LNCaP clone FGC (cell line): ENCODE measurements at regions not wholly inside any gene's neighbourhood (a gene's known extent, or its start where the extent isn't known, plus 50 kb on each side); places are given as distances from the start of the nearest gene placed in this dataset.

Experiments
- DNase-seq: peaks from one replicate; pipeline ENCODE4 v3.0.0-alpha.2; 2011; ENCODE audit warnings: low read depth
- H3K4me3 ChIP-seq: 2 replicates; pipeline ENCODE4 v1.5.1; 2011; ENCODE audit warnings: mild to moderate bottlenecking, low read depth, low read length, control low read depth
- CTCF ChIP-seq: IDR thresholded peaks from 2 replicates; pipeline ENCODE4 v1.5.1; 2012; ENCODE audit warnings: mild to moderate bottlenecking; ENCODE audit not compliant: control insufficient read depth, insufficient read depth; ENCODE audit errors: extremely low read depth

DNA sequence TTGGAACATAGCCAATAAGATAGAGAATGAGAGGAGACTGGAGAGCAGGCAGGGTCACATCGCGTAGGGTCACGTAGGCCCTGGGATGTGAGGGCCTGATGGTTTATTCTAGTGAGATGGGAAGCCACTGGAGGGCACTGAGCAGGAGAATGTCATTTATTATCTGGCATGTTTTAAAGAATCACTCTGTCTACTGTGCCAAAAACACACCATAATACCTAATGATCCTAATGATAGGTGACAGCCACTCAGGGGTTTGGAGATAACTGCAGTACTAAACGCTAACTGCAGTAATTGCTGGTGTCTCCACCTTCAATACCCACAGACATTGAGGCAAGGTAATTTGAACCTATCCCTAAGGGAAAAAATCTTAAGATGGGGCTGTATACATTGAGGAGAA lies 185.4 kb downstream of the TTLL7 start:
- no peak for TF ChIP-seq CTCF
- DNase-seq, result no peak

GRCh38 chr1:83810144-83810543 lies 188.8 kb downstream of the TTLL7 start:
- no peak for TF ChIP-seq CTCF
- no peak overlapping the region for H3K4me3 ChIP-seq
- DNase-seq, result no peak

More for the DNA sequence above, 185.4 kb downstream of the TTLL7 start:
- H3K4me3 ChIP-seq, result no peak overlapping the region

DNA sequence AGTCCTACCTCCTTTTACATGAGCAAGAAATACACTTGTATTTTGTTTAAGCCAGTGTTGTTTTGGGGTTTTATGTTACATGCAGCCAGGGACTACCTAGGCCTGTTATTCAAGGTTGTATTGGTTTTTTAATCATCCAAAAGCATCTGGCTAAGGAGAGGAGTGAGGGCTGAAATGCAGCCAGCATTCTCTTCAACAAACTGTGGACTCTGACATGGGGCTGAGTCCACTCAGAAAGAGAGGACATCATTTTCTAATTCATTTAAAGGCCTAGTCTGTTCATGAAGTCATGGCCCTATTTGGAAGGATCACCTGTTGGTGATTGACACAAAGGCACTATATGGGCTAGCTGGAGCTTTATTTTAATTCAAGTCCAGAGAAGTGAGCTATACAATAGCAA lies 190.4 kb downstream of the TTLL7 start:
- no peak for DNase-seq
- no peak overlapping the region for H3K4me3 ChIP-seq
- TF ChIP-seq CTCF, result no peak

DNA sequence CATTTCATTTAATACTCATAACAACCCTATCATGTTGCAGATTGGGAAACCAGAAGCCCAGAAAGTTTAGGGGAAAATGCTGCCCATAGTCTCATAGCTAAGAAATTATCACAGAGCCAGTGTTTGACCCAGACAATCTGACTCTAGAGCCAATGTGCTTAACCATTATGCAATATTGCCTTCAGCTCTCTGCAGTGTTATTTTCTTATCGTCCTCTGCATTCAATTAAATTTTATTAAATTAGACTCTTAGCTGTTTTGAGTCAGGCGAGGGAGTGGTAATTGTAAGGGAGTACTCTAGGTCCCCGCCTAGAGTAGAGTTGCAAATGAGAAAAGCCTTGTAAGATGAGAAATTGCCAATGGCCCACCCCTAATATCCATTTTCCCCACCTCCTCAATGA lies 191.1 kb downstream of the TTLL7 start:
- TF ChIP-seq CTCF, result no peak
- no peak for DNase-seq
- H3K4me3 ChIP-seq, result no peak overlapping the region

DNA sequence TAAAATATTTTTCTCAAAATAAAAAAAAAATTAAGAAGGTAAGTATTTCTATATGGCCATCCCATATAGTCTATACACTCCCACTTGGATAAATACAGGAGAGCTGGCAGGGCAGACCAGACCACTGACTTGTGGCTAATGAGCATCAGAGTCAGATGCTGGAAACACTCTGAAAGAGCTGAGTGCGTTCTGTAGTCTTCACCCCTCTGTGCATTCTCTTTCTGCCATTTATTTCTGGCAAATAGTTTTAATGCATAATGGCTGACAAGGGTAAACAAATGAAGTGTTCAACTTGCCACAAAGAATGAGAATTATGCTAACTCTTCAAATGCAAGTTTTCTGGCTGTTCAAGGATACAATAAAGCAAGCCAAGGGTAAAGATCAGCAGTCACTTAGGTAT lies 191.7 kb downstream of the TTLL7 start:
- no peak for TF ChIP-seq CTCF
- no peak for DNase-seq
- H3K4me3 ChIP-seq, result no peak overlapping the region

DNA sequence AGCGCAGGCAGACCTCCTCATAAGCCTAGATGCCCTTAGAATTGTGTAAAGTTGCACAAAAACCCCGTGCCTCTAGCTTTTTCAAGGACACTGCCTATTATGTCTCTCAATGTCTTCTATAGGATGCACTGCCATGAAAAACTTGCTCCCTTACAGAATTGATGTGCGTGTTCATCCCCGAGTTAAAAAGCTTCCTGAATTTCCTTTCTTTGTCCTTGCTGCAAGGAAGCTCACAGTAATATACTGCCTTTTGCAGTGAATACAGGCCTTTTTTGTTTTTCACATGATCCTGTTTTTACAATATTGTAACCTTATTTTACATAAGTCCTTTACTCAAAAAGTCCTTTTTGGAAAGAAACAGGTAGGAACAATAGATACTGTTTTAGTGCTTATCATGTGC lies 193.0 kb downstream of the TTLL7 start:
- DNase-seq, result no peak
- no peak overlapping the region for H3K4me3 ChIP-seq
- TF ChIP-seq CTCF, result no peak

DNA sequence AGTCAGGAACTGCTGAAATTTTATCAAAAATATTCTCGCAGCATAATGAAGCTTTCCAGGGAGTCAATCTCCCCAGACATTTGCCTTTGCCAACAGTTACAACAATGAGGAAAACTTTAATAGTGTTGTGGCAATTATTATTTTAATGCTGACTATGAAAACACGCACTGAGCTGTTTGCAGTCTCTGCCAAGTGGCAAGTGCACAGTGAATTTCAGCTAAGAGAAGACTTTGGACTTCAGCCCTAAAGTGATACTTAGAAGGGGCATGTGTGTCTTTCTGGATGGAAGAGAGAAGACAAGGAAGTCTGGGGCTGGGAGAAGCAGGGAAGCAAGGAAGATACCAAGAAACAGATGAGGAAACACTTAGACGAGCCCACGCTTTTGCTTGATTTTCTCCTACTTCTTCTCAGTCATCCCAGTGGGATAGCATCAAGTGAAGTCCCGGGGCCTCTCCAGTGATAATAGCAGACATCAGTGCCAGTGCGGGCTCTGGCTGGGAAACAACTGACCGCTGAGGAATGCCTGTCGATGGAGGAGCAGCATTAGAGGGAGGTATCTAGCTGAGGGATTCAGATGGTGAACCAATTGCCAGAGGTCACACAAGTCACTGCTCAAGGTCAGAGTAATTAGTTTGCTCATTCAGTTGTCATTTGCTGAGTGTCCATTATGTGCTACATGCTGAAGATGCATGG lies 196.3 kb downstream of the TTLL7 start:
- DNase-seq, result no peak
- no peak overlapping the region for H3K4me3 ChIP-seq
- TF ChIP-seq CTCF, result no peak
